ENCODE measurements at regions not wholly inside any gene's neighbourhood (a gene's known extent, or its start where the extent isn't known, plus 50 kb on each side); places are given as distances from the start of the nearest gene placed in this dataset.

- H3K27ac ChIP-seq (ENCODE audit: low read depth): no peak overlapping the region
- no peak overlapping the region for H3K4me3 Mint-ChIP-seq
- peaks cover 13% of the 10 kb centered on the region for H3K4me1 ChIP-seq (ENCODE audit: insufficient read depth)
- no peaks in the 10 kb centered on the region for H3K9me3 Mint-ChIP-seq
- no peak overlapping the region for H2AFZ ChIP-seq
- ATAC-seq: no peak
- H3K4me1 Mint-ChIP-seq: peaks cover 33% of the 10 kb centered on the region
- DNase-seq (ENCODE audit: low spot score): no peak
- no peaks in the 10 kb centered on the region for H3K36me3 Mint-ChIP-seq (ENCODE audit: low read depth)
- H3K4me3 ChIP-seq: no peak overlapping the region
- no peak overlapping the region for H3K4me2 ChIP-seq
- TF ChIP-seq ZNF331 (CRISPR knock-in tag; IDR thresholded peaks at IDR 0.05; ENCODE audit: low read depth) (no peak), EZH2 (IDR thresholded peaks at IDR 0.05; ENCODE audit: low read depth, unreplicated experiment) (no peak), REST (IDR thresholded peaks at IDR 0.05; ENCODE audit: unreplicated experiment) (no peak), ZNF462 (CRISPR knock-in tag; IDR thresholded peaks at IDR 0.05) (no peak), NANOG (IDR thresholded peaks at IDR 0.05; ENCODE audit: borderline replicate concordance) (no peak), EZH2phosphoT487 (IDR thresholded peaks at IDR 0.05; ENCODE audit: unreplicated experiment) (no peak), CTCF (conservative IDR thresholded peaks at IDR 0.05; ENCODE audit: low read depth in 2 of 2) (no peak), JUNB (IDR thresholded peaks at IDR 0.05; ENCODE audit: unreplicated experiment) (no peak), CREB1 (CRISPR knock-in tag; IDR thresholded peaks at IDR 0.05; ENCODE audit: low read depth) (no peak), STAT1 (IDR thresholded peaks at IDR 0.05; ENCODE audit: unreplicated experiment) (no peak), ETS1 (IDR thresholded peaks at IDR 0.05) (no peak), ZNF114 (CRISPR knock-in tag; IDR thresholded peaks at IDR 0.05) (no peak)
- peaks cover 11% of the 10 kb centered on the region for H3K27me3 Mint-ChIP-seq (ENCODE audit: insufficient read depth, low read depth, poor library complexity)
- H3F3A ChIP-seq (replicated peaks; ENCODE audit: low read depth): no peaks in the 10 kb centered on the region
- H3K79me2 ChIP-seq (replicated peaks; ENCODE audit: insufficient read depth): no peaks in the 10 kb centered on the region
- no peaks in the 10 kb centered on the region for H3K36me3 ChIP-seq (ENCODE audit: insufficient read depth)
- H3K27ac Mint-ChIP-seq: no peak overlapping the region
- no peaks in the 10 kb centered on the region for H4K20me1 ChIP-seq (replicated peaks; ENCODE audit: insufficient read depth)
- H3K27me3 ChIP-seq (ENCODE audit: insufficient read depth): no peaks in the 10 kb centered on the region
- peaks cover 5% of the 10 kb centered on the region; the same call in 1 of the 2 replicates for H3K9me2 ChIP-seq (ENCODE audit: insufficient read depth)
These were observed 315.3 kb downstream of the GADD45G start for GRCh38 chr9:89920131-89920530.

Data from GM23338 (cell line).